HG02852 (cell line): ENCODE measurements at regions not wholly inside any gene's neighbourhood (a gene's known extent, or its start where the extent isn't known, plus 50 kb on each side); places are given as distances from the start of the nearest gene placed in this dataset.
"Not testable (repeated sequence)": the region's sequence is repeated elsewhere in the genome, so short reads cannot be mapped to it uniquely, and the experiment has no call there.

Experiments used
- ATAC-seq: cut with Tn5 transposase; IDR thresholded peaks from one replicate; pipeline ENCODE4 v1.9.1; 2021; ENCODE audit warnings: mild to moderate bottlenecking, moderate library complexity; ENCODE audit not compliant: unreplicated experiment

- no peak for ATAC-seq
Measured at GRCh38 chr5:136631186-136631585, 265.8 kb upstream of the TRPC7 start.

- ATAC-seq, result no peak
Measured at GRCh38 chr5:136629125-136629792, 263.9 kb upstream of the TRPC7 start.

- ATAC-seq, result no peak
Measured at GRCh38 chr5:136626531-136626930, 261.2 kb upstream of the TRPC7 start.

- ATAC-seq, result no peak
Measured at GRCh38 chr5:136622747-136623146, 257.4 kb upstream of the TRPC7 start.

- no peak for ATAC-seq
Measured at GRCh38 chr5:136621743-136622142, 256.4 kb upstream of the TRPC7 start.

- ATAC-seq, result no peak
Measured at GRCh38 chr5:136620621-136621020, 255.3 kb upstream of the TRPC7 start.

GRCh38 chr5:136620016-136620419, 254.7 kb upstream of the TRPC7 start:
- no peak for ATAC-seq

GRCh38 chr5:136619556-136619955, 254.2 kb upstream of the TRPC7 start:
- ATAC-seq, result no peak

- ATAC-seq, result no peak
Measured at GRCh38 chr5:136615251-136616119, 250.1 kb upstream of the TRPC7 start.

- ATAC-seq, result no peak
Measured at GRCh38 chr5:136613230-136613629, 247.9 kb upstream of the TRPC7 start.

GRCh38 chr5:136605638-136606037, 240.3 kb upstream of the TRPC7 start:
- ATAC-seq, result no peak

- ATAC-seq, result no peak
Measured at GRCh38 chr5:136600306-136600705, 235.0 kb upstream of the TRPC7 start.

- ATAC-seq, result no peak
Measured at GRCh38 chr5:136598802-136599404, 233.6 kb upstream of the TRPC7 start.

GRCh38 chr5:136594416-136594815, 229.1 kb upstream of the TRPC7 start:
- no peak for ATAC-seq

GRCh38 chr5:136590581-136590980, 225.2 kb upstream of the TRPC7 start:
- ATAC-seq, result no peak

GRCh38 chr5:136586196-136586595, 220.9 kb upstream of the TRPC7 start:
- ATAC-seq, result no peak

- ATAC-seq, result no peak
Measured at GRCh38 chr5:136584474-136584873, 219.1 kb upstream of the TRPC7 start.

GRCh38 chr5:136579238-136579637, 213.9 kb upstream of the TRPC7 start:
- ATAC-seq, result no peak

GRCh38 chr5:136569875-136570274, 204.5 kb upstream of the TRPC7 start:
- not testable (repeated sequence) for ATAC-seq

GRCh38 chr5:136565457-136565856, 200.1 kb upstream of the TRPC7 start:
- not testable (repeated sequence) for ATAC-seq

- not testable (repeated sequence) for ATAC-seq
Measured at GRCh38 chr5:136565050-136565449, 199.7 kb upstream of the TRPC7 start.

- not testable (repeated sequence) for ATAC-seq
Measured at GRCh38 chr5:136564431-136564830, 199.1 kb upstream of the TRPC7 start.
